HG03439 (cell line): ENCODE measurements at regions not wholly inside any gene's neighbourhood (a gene's known extent, or its start where the extent isn't known, plus 50 kb on each side); places are given as distances from the start of the nearest gene placed in this dataset.

Experiments
- ATAC-seq: cut with Tn5 transposase; IDR thresholded peaks from one replicate; pipeline ENCODE4 v1.9.1; 2021; ENCODE audit warnings: mild to moderate bottlenecking, moderate library complexity; ENCODE audit not compliant: unreplicated experiment

DNA sequence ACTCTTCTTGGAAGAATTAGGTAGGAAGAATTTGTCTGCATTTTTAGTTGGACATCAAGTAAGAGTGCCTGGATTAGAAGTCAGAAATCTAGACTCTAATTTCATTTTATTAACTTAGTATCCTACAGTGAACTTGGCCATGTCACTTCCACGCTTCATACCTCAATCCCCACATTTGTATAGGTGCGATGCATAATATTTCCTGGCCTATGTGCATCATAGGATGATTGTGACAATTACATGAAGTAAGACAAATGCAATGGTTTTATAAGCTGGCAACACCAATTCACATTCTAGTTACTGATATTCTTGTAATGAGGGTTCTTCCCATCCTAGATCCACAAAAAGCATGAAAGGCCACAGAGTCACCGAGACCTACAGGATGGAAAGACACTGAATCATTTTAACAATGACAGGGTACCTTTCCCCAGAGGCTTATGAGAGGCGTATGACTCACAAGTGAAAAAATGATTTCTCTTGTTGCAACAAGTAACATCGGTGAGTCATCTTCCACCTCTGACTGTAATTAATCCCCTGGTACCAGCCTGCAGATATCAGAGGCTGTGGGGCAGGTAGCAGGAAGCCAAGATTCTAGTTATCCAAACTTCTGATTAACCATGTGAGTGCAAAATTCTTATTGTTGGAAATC lies 56.0 kb upstream of the OR5AK2 start:
- no peak for ATAC-seq

DNA sequence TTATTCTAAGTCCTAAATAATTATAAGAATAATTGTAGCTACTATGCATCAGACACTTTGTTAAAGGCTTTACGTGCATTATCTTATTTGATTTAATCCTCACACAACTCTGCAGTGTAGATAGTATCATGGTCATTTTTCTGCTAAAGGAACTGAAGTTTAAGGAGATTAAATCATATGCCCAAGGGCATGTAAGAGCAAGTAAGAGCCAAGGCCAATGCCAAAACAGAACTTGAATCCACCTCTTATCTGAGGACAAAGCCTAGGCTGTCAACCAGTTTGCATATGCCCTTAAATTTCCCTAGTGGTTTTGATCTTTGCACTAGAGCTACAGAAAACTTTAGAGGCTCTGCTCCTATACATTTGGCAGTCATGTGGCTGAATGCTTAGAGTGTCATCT lies 65.6 kb upstream of the OR5AK2 start:
- ATAC-seq, result no peak

DNA sequence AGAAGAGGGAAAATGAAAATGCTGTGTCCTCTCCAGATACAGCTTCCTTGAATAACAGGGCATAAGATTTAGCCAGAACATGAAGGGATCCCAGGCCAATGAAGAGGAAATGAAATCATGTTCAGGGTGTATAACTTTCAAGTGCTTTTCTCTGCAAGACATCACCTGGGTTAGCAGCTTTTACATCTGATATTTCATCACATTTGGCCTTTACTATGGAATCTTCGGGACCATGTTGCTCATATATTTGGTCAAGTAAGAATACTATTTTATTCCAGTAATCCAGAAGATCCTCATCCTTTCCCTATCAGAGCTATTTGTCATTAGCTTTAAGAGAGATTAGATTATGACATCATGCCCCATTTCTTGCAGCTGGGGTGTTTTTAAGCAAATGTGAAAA lies 66.3 kb upstream of the OR5AK2 start:
- ATAC-seq, result no peak

DNA sequence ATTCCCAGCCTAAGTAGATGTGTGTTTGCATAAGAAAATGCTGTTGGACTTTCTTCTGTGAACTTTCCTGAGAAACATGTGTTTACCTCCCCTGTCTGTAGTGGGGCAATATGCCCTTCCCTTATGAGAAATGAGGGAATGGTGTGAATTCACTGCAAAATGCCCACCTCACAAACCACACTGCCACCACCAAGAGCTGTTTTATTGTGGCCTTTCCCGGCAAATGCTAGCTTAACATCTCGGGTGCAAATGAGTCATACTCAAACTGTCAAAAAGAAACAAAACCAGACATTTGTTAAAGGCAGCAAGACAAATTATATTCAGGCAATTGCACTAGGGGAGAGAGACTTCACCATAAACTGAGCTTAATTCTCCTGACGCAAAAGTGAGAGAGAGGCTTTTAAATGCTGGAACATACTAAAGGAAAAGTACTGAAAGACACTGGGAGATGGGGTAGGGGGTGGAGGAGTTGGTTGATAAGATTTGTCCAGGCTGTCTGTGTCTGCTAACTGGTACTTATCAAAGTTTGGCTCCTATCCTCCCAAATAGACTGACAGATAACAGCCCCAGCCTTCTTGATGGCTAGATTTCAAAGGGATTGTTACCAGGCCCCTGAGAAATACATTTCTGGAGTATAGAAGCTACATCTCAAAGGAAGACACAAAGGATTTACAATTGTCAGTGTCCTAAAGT lies 70.9 kb upstream of the OR5AK2 start:
- ATAC-seq, result no peak

DNA sequence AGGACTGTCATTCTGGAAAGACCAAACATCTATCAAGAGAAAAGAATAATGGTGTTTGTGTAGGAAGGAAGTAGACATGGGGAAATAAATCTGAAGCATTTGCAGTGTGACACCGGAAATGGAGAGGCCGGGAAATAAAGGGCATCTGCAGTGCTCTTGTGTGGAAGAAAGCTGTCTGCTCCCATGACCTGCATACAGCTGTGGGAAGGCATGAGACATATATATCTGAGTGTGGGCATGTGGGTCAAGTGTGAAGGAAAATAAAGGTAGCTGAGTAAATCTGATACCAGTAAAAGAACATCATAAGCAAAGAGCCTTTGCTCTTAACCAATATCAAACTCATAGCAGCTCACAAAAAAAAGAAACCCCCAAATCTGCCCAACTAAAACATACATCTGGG lies 72.1 kb upstream of the OR5AK2 start:
- no peak for ATAC-seq

DNA sequence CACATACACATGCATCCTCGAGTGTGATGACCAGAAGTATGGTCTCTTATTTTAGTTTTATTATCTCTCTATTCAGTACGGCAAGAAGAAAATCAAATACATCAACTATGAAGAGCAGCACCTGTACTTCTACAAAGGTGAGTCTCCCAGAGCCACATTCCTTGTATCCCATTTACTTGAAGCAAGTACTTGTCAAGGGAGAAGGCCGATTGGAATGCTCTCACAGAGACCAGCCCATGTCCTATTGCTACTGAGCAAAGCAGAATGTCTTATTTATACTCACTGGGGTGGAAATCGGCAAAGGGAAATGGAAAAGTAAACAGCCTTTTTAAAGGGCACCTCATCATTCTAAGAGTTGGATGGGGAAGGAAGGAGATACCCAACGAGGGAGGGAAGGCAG lies 72.6 kb upstream of the OR5AK2 start:
- no peak for ATAC-seq

DNA sequence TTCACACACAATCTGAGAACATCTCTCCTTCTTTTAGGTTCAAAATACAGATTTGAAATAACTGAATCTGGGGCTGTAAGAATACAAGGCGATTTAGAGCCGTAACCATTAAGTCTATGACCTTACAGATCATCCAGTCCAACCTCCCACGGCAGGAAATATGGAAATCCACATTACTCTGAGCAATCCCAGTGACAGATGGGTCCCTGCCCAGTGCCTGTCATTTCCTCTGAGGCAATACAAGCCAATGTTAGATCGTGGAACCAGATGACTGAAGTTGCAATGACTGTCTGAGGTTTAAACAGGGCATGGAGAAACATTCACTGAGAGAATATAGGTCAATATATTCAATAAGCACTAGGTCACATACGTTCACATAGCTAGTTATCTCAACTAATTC lies 77.4 kb upstream of the OR5AK2 start:
- no peak for ATAC-seq

DNA sequence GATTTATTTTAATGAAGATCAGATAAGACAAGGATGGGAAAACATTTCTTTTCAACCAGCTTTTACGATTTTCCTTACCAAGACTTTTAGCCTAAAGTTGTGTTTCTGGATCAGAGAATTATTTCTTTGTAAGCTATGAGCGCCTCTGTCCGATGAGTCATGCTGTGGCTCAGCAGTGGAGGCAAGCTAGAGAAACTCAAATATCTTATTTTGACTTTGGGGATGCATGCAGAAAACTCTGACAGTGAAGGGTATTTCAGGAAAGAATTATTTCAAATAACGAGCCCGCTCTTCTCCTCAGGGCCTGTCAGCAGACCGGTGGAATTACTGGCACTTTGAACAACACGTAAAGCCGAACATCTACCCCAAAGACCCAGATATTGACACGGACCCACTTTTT lies 77.9 kb upstream of the OR5AK2 start:
- ATAC-seq, result no peak

DNA sequence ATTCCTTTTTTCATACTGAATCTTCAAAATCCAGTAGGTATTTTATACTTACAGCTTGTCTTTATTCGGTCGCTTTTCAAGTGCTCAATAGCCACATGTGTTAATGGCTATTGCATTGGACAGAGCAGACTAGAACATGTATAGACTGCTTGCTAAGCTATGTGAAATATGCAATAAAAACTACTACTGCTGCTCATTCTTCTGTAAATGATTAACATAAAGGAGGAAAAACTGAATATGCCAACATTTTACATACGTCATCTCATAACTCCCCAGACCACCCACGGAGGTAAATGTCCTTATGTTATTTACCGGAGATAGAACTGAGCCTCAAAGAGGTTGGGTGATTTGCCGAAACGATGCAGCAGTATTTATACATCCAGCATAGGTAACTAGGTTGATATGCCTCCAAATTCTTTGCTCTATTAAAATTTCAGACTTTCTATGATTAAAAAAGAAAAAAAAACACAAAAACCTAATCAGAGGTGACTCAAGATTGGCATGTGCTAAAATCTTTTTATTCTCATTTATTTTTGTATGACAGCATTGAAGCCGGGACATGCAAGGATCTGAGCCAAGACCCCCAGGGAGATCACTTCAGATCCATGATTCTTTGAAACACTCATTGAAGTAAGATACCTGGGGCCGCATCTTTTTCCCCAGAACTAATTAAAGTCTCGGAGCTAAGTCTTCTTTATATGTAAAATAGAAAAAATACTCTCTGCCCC lies 78.5 kb upstream of the OR5AK2 start:
- no peak for ATAC-seq

DNA sequence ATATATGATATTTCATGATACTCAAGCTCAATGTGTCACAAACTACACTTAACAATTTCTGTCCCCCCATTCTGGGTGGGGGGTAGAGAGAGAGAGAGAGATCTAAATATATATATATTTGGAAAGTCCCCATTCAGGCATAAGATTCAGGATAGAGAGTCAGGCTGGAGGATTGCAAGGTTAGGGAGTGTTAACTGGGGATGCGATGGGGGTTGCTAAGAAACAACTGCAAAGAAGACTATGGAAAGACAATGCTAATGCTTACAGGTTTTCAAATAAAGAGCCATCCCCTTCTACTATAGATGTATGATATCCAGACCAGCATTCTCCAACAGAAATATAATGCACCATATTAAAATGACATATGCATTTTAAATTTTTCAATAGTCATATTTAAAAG lies 79.2 kb upstream of the OR5AK2 start:
- no peak for ATAC-seq

DNA sequence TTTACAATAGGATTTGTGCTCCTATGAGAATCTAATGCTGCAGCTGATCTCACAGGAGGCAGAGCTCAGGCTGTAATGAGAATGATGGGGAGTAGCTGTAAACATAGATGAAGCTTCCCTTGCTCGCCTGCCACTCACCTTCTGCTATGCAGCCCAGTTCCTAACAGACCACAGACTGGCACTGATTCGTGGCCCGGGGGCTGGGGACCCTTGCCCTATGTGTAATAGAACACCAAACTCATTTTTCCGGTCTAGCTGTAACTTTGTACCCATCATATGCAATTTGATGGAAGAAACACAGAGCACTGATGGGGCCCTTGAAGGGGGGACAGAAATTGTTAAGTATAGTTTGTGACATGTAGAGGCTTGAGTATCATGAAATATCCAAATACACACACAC lies 79.6 kb upstream of the OR5AK2 start:
- no peak for ATAC-seq

DNA sequence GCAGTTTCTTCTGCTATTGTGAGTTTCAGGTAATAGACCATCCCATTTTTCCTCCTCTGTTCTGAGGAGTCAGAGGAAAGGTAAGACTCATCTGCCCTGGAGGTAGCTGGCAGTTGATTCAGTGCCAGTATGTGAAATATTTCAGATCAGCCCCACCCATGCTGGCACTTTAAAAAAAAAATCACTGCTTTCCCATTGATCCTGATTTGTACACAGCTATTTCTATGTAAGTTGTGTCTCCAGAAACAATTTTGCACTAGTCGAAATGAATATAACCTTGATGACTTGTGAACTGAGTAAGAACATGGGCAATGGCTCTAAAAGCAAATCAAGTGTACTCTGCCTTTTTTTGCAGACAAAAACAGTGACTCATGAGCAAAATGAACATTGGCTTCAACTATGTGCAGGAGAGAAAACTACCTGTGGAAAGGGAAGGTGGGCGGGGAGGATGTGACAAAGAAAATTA lies 82.0 kb upstream of the OR5AK2 start:
- ATAC-seq, result no peak

DNA sequence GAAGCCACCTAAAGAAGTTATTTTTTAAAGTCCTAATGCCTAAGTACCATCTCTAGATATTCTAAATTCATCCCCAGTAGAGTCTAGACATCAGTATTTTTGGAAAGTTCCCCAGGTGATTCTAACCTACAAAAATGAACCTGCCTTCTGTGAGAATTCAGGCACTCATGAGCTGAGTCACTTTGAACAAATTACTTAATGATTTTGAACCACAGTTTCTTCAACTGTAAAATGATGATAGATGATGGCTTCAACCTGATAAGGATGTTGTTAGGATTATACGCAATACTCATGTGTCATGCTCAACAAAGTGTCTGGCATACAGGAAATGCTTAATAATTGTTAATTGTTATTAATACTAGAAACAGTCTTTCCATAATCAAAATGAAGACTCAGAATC lies 82.8 kb upstream of the OR5AK2 start:
- no peak for ATAC-seq

DNA sequence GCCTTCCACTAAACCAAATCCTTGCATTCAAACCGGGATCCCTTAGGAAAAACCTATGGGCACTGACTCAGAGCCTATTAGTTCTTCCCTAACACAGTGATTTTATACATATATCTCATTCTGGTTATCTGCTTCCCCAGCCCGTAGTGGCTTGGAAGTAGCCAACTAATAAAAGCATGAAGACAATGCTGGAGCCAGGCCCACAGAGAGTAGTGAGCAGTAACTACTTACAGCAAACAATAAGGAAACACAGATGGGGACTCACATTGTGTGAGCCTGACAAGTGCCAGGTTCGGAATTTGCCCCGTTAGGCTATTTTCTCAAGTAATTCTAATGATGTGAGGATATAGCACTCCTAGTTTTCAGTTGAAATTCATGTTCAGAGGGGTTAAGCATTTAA lies 83.3 kb upstream of the OR5AK2 start:
- ATAC-seq, result no peak

DNA sequence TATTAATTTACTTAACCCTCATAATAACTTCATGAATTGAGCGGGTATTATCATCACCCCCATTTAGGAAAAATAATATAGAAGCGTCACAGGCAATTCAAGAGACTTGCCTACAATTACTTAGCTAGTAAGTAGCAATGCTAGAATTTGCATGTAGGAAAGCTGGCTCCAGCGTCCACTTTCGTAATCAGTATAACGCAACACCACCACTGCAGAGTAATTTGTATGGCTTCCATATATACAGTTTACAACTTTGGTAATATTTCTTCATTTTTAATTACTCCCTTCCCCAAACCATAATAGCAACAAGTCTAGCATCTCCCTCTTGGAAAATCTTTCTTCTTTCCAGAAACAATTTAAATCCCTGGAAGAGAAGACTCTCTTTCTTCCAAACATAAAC lies 89.9 kb upstream of the OR5AK2 start:
- ATAC-seq, result no peak

DNA sequence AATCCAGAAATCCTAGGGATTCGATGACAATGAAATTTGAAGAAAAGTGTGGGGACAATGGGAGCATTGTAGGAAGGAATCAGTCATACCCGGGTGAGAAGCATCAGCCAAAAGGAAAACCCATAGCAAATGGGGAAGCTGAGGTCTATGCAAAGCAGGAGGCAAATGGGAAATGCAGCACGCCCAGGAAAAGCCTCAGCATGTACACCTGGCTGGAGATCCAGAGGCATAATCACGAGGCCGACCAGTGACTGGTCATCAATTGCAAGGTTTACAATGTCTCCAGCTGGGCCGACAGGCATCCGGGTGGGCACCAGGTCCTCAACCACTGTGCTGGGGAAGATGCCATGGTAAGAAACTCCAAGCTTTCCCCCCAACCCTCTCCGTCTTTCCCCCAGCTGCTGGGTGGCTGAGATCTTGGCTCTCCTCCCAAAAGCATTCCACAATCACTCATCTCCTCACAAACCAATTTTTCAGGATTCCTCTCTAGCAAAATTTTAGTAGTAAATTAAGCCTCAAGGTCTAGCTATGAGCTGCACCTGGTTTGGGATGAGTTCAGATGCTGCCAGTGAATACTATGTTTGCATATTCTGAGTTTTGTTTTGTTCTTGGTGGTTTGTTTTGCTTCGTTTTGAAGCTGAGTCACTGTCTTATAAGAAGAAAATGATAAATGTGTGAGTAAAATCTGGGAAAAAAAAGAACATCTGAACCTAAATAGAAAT lies 98.0 kb upstream of the OR5AK2 start:
- ATAC-seq, result no peak

DNA sequence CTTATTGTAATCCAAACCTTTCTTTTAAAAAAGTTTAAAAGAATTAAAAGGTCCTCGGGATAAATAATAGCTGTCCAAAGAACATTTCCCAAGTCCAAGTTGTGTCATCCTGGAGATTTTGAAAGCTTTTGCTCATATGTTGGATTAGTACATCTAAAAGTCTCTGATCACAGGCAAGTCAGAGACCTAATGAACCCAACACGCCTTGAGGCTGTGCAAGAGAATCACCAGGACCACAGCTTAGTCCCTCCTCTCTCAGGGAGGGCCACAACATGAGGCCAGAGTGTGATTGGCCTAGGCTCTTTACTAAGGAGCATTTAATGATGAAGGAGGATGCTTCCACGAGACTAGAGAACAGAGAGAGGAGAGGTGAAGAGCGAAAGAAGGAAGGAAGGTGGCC lies 98.7 kb upstream of the OR5AK2 start:
- ATAC-seq, result no peak

DNA sequence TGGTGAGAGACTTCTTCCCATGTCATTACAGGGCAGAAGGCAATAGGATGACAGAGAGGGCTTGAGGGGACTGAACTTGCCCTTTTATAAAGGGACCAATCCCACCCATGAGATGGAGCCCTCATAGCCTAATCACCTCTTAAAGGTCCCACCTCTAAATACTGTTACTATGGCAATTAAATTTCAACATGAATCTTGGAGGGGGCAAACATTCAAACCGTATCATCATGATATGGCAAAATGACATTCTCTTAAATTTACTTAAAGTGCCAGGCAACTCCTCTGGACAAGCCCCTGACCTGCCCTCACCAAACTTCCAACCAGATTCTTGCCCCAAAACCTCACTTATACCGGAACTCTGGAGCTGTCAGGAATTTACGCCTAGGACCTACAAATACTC lies 100.8 kb upstream of the OR5AK2 start:
- ATAC-seq, result no peak

DNA sequence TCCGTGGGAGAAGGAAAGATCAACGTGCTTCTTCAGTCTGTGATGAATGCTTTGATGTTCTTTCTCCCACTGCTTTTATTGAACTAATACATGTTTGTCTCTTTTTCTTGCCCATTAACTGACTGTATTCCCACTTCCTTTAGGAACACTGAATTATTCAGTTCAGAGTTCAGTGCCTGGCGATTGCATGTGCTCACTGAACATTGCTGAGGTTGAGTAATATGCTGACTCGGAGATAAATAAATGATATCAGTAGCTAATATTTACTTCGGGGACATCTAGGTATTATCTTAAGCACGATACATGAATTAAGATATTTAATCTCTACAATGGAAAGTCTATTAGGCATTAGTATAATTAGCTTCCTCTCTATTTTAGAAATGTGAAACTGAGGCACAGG lies 102.3 kb upstream of the OR5AK2 start:
- no peak for ATAC-seq

DNA sequence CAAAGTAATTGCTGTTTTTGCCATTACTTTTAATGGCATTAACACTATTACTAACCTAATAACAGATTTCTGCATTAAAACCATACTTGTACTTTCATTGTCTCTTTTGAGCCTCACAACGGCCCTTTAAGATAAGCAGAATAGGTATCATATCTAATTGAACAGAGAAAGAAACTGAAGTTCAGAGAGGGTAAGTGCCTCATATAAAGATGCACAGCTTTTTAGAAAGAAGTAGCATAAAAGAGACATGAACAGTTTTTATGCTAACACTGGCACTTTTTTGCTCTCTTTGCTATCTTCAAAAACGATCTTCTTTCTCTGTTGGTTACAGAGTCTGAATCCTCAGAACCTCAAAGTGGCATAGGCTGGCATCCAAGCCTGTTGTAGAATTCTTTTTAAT lies 102.9 kb upstream of the OR5AK2 start:
- ATAC-seq, result no peak

DNA sequence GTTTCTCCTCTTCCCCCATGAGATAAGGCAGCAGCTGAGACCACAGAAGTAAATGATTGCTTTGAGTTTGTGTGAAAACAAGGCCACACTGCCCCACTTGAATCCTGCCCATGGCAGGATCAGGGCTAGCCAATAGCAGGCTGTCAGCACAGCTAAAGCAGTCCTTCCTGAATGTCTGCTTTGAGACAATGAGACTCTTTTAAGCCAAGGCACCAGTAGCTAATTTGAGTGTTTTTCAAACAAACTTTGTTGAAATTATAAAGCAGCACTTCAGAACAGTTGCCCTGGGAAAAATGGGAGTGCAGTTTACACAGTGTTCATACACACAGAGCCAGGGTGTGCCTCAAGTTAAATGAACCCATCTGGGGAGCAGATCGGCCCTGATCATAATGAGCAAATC lies 103.5 kb upstream of the OR5AK2 start:
- no peak for ATAC-seq
